Naive thymus-derived CD4-positive, alpha-beta T cell (primary cell): ENCODE measurements at regions not wholly inside any gene's neighbourhood (a gene's known extent, or its start where the extent isn't known, plus 50 kb on each side); places are given as distances from the start of the nearest gene placed in this dataset.

ENCODE experiments used
- ATAC-seq: fragments of 150-1000 bp; cut with Tn5 transposase; 2 replicates; pipeline ENCODE4 v1.10.0; 2021; ENCODE audit warnings: mild to moderate bottlenecking, moderate library complexity
- CTCF ChIA-PET: fragments of 350-600 bp; sonication (Branson Sonifier 250); formaldehyde crosslinking; loops from one replicate; lab custom pipeline; 2021; ENCODE audit warnings: antibody characterized with exemption; lab: Charles Lee
- POLR2A ChIA-PET: fragments of 350-600 bp; sonication (Branson Sonifier 250); formaldehyde crosslinking; loops from one replicate; lab custom pipeline; 2021; ENCODE audit warnings: antibody characterized with exemption, inconsistent platforms; lab: Charles Lee
- DNase-seq, 9 donors: peaks; one replicate each; pipeline versions ENCODE4 v3.0.0 to v3.0.0-alpha.2; 2020 to 2022; ENCODE audit warnings: mixed read lengths in 1 of 9
- H3K27ac ChIP-seq: one replicate; pipeline ENCODE4 v1.7.0; 2013; ENCODE audit warnings: mild to moderate bottlenecking, low read depth, low read length, moderate library complexity
- H3K27me3 ChIP-seq, 2 donors: one replicate each; pipeline ENCODE4 v1.7.0; 2013; ENCODE audit warnings: low read length in 2 of 2, mild to moderate bottlenecking in 2 of 2, moderate library complexity in 2 of 2; ENCODE audit not compliant: control insufficient read depth in 2 of 2, insufficient read depth in 2 of 2
- H3K36me3 ChIP-seq, 3 experiments: 1 replicate in 2 of 3; 2 replicates in 1 of 3; pipeline ENCODE4 v1.7.0; 2013; ENCODE audit warnings: low read length in 3 of 3, mild to moderate bottlenecking in 3 of 3, moderate library complexity in 1 of 3; ENCODE audit not compliant: insufficient read depth in 3 of 3, control insufficient read depth in 2 of 3
- H3K4me1 ChIP-seq, 2 donors: one replicate each; pipeline ENCODE4 v1.7.0; 2013; ENCODE audit warnings: low read length in 2 of 2, mild to moderate bottlenecking in 2 of 2, moderate library complexity in 1 of 2; ENCODE audit not compliant: control insufficient read depth in 2 of 2, insufficient read depth in 2 of 2
- H3K4me3 ChIP-seq: 2 replicates; pipeline ENCODE4 v1.7.0; 2013; ENCODE audit warnings: mild to moderate bottlenecking, low read length
- H3K9me3 ChIP-seq, 3 experiments: 1 replicate in 2 of 3; 2 replicates in 1 of 3; pipeline ENCODE4 v1.7.0; 2013; ENCODE audit warnings: low read length in 3 of 3; ENCODE audit not compliant: control insufficient read depth in 2 of 3
- H3K27ac Mint-ChIP-seq, 9 donors: one replicate each; pipeline ENCODE4 v1.8.0; 2020 to 2022; ENCODE audit warnings: mixed read lengths in 9 of 9, mild to moderate bottlenecking in 8 of 9, moderate library complexity in 5 of 9, inconsistent platforms in 2 of 9
- H3K27me3 Mint-ChIP-seq, 5 donors: one replicate each; pipeline ENCODE4 v1.8.0; 2021 to 2022; ENCODE audit warnings: mixed read lengths in 5 of 5, mild to moderate bottlenecking in 1 of 5
- H3K36me3 Mint-ChIP-seq, 5 donors: one replicate each; pipeline ENCODE4 v1.8.0; 2020 to 2022; ENCODE audit warnings: mixed read lengths in 5 of 5, mild to moderate bottlenecking in 3 of 5, inconsistent platforms in 1 of 5
- H3K4me1 Mint-ChIP-seq, 7 donors: one replicate each; pipeline ENCODE4 v1.8.0; 2020 to 2022; ENCODE audit warnings: mixed read lengths in 7 of 7, mild to moderate bottlenecking in 3 of 7, inconsistent platforms in 1 of 7
- H3K4me3 Mint-ChIP-seq, 10 donors: one replicate each; pipeline ENCODE4 v1.8.0; 2020 to 2022; ENCODE audit warnings: mild to moderate bottlenecking in 10 of 10, mixed read lengths in 10 of 10, moderate library complexity in 6 of 10, inconsistent platforms in 2 of 10
- H3K9me3 Mint-ChIP-seq, 11 donors: one replicate each; pipeline ENCODE4 v1.8.0; 2020 to 2022; ENCODE audit warnings: mixed read lengths in 11 of 11, mild to moderate bottlenecking in 4 of 11, inconsistent platforms in 1 of 11, moderate library complexity in 1 of 11
- intact Hi-C, 2 donors: fragments of 100-400 bp; cut with micrococcal nuclease; formaldehyde crosslinking; loops; one replicate each; pipeline ENCODE4 v1.15.1; 2023

GRCh38 chr14:43651185-43651787, 855.8 kb downstream of the FSCB start:
- Mint-ChIP-seq H3K4me3 (no peak overlapping the region), H3K36me3 (peaks cover 0 to under 1% (median 0%) of the 10 kb centered on the region in 5 donors), H3K9me3 (peaks cover 0 to 48% (median 19%) of the 10 kb centered on the region in 11 donors), H3K27me3 (no peaks in the 10 kb centered on the region), H3K27ac (no peak overlapping the region), H3K4me1 (no peaks in the 10 kb centered on the region)
- Histone ChIP-seq H3K9me3 (peaks cover 0 to 3% (median 0%) of the 10 kb centered on the region in 3 experiments), H3K4me3 (no peak overlapping the region), H3K27me3 (no peaks in the 10 kb centered on the region), H3K27ac (no peak overlapping the region), H3K36me3 (no peaks in the 10 kb centered on the region), H3K4me1 (no peaks in the 10 kb centered on the region)
- ChIA-PET CTCF (no interaction called here), POLR2A (no interaction called here)
- intact Hi-C loops, result no loop called here
- ATAC-seq (no peak), DNase-seq (no peak)

- intact Hi-C loops, result no loop called here
- Histone ChIP-seq H3K4me1 (no peaks in the 10 kb centered on the region), H3K27me3 (no peaks in the 10 kb centered on the region), H3K9me3 (no peaks in the 10 kb centered on the region), H3K27ac (no peak overlapping the region), H3K36me3 (no peaks in the 10 kb centered on the region), H3K4me3 (no peak overlapping the region)
- CTCF ChIA-PET, result no interaction called here
- Mint-ChIP-seq H3K9me3 (peaks cover 0 to 40% (median 20%) of the 10 kb centered on the region in 11 donors), H3K4me1 (no peaks in the 10 kb centered on the region), H3K4me3 (no peak overlapping the region), H3K27ac (no peak overlapping the region), H3K36me3 (no peaks in the 10 kb centered on the region), H3K27me3 (no peaks in the 10 kb centered on the region)
- POLR2A ChIA-PET, result no interaction called here
- ATAC-seq, result no peak
- no peak for DNase-seq
Observed at GRCh38 chr14:43649508-43649907, 857.6 kb downstream of the FSCB start.

GRCh38 chr14:43647302-43647701, 859.8 kb downstream of the FSCB start:
- Histone ChIP-seq H3K36me3 (no peaks in the 10 kb centered on the region), H3K4me3 (no peak overlapping the region), H3K27me3 (no peaks in the 10 kb centered on the region), H3K4me1 (no peaks in the 10 kb centered on the region), H3K27ac (no peak overlapping the region), H3K9me3 (no peaks in the 10 kb centered on the region)
- no peaks in the 10 kb centered on the region for H3K27me3 Mint-ChIP-seq
- H3K9me3 Mint-ChIP-seq, result peaks cover 2 to 42% (median 15%) of the 10 kb centered on the region in 11 donors
- H3K27ac Mint-ChIP-seq, result no peak overlapping the region
- DNase-seq, result no peak
- POLR2A ChIA-PET, result no interaction called here
- no peaks in the 10 kb centered on the region for H3K36me3 Mint-ChIP-seq
- H3K4me1 Mint-ChIP-seq, result no peaks in the 10 kb centered on the region
- H3K4me3 Mint-ChIP-seq, result no peak overlapping the region
- ATAC-seq, result no peak
- intact Hi-C loops, result no loop called here
- CTCF ChIA-PET, result no interaction called here

- no peak for DNase-seq
- Histone ChIP-seq H3K36me3 (no peaks in the 10 kb centered on the region), H3K9me3 (peaks cover 0 to 8% (median 0%) of the 10 kb centered on the region in 3 experiments), H3K27me3 (no peaks in the 10 kb centered on the region), H3K4me1 (no peaks in the 10 kb centered on the region), H3K27ac (no peak overlapping the region), H3K4me3 (no peak overlapping the region)
- no peak overlapping the region for H3K4me3 Mint-ChIP-seq
- no peaks in the 10 kb centered on the region for H3K27me3 Mint-ChIP-seq
- no peak overlapping the region for H3K27ac Mint-ChIP-seq
- H3K9me3 Mint-ChIP-seq, result peaks cover 0 to 23% (median 4%) of the 10 kb centered on the region in 11 donors
- POLR2A ChIA-PET, result no interaction called here
- CTCF ChIA-PET, result no interaction called here
- H3K36me3 Mint-ChIP-seq, result no peaks in the 10 kb centered on the region
- intact Hi-C loops, result no loop called here
- ATAC-seq, result no peak
- no peaks in the 10 kb centered on the region for H3K4me1 Mint-ChIP-seq
Observed at GRCh38 chr14:43640718-43641267, 866.3 kb downstream of the FSCB start.

- Histone ChIP-seq H3K4me3 (no peak overlapping the region), H3K4me1 (no peaks in the 10 kb centered on the region), H3K27ac (no peak overlapping the region), H3K9me3 (no peaks in the 10 kb centered on the region), H3K27me3 (no peaks in the 10 kb centered on the region), H3K36me3 (no peaks in the 10 kb centered on the region)
- ChIA-PET CTCF (no interaction called here), POLR2A (no interaction called here)
- no peak overlapping the region for H3K27ac Mint-ChIP-seq
- H3K4me1 Mint-ChIP-seq, result no peaks in the 10 kb centered on the region
- intact Hi-C loops, result no loop called here
- ATAC-seq, result no peak
- no peak for DNase-seq
- H3K36me3 Mint-ChIP-seq, result no peaks in the 10 kb centered on the region
- peaks cover 0 to 16% (median 8%) of the 10 kb centered on the region in 11 donors for H3K9me3 Mint-ChIP-seq
- H3K4me3 Mint-ChIP-seq, result no peak overlapping the region
- no peaks in the 10 kb centered on the region for H3K27me3 Mint-ChIP-seq
Observed at GRCh38 chr14:43625294-43625693, 881.8 kb downstream of the FSCB start.

- ChIA-PET POLR2A (no interaction called here), CTCF (no interaction called here)
- Mint-ChIP-seq H3K4me3 (no peak overlapping the region), H3K9me3 (peaks cover 0 to 9% (median 4%) of the 10 kb centered on the region in 11 donors), H3K27ac (no peak overlapping the region), H3K27me3 (no peaks in the 10 kb centered on the region), H3K36me3 (no peaks in the 10 kb centered on the region), H3K4me1 (no peaks in the 10 kb centered on the region)
- Histone ChIP-seq H3K27me3 (no peaks in the 10 kb centered on the region), H3K9me3 (no peaks in the 10 kb centered on the region), H3K4me1 (no peaks in the 10 kb centered on the region), H3K4me3 (no peak overlapping the region), H3K36me3 (no peaks in the 10 kb centered on the region), H3K27ac (no peak overlapping the region)
- no peak for DNase-seq
- intact Hi-C loops, result no loop called here
- no peak for ATAC-seq
Observed at GRCh38 chr14:43621282-43621681, 885.8 kb downstream of the FSCB start.

- CTCF ChIA-PET, result no interaction called here
- Mint-ChIP-seq H3K4me1 (no peaks in the 10 kb centered on the region), H3K27me3 (no peaks in the 10 kb centered on the region), H3K9me3 (peaks cover 0 to 17% (median 5%) of the 10 kb centered on the region in 11 donors), H3K36me3 (peaks cover 0 to 4% (median 0%) of the 10 kb centered on the region in 5 donors), H3K4me3 (no peak overlapping the region), H3K27ac (no peak overlapping the region)
- Histone ChIP-seq H3K36me3 (no peaks in the 10 kb centered on the region), H3K9me3 (no peaks in the 10 kb centered on the region), H3K4me3 (no peak overlapping the region), H3K27ac (no peak overlapping the region), H3K4me1 (no peaks in the 10 kb centered on the region), H3K27me3 (no peaks in the 10 kb centered on the region)
- intact Hi-C loops, result no loop called here
- POLR2A ChIA-PET, result no interaction called here
- ATAC-seq (no peak), DNase-seq (no peak)
Observed at GRCh38 chr14:43595096-43595772, 911.8 kb downstream of the FSCB start.
